NT2/D1 (cell line): ENCODE measurements at regions not wholly inside any gene's neighbourhood (a gene's known extent, or its start where the extent isn't known, plus 50 kb on each side); places are given as distances from the start of the nearest gene placed in this dataset.

Source experiments
- DNase-seq: peaks from one replicate; pipeline ENCODE4 v3.0.0-alpha.2; 2011; ENCODE audit warnings: low read depth, low spot score
- H3K27me3 ChIP-seq: 2 replicates; pipeline ENCODE4 v1.6.0; 2011; ENCODE audit warnings: mild to moderate bottlenecking; ENCODE audit not compliant: insufficient read length, insufficient read depth
- H3K36me3 ChIP-seq: 2 replicates; pipeline ENCODE4 v1.6.1; 2011; ENCODE audit warnings: mild to moderate bottlenecking, low read length, mixed read lengths; ENCODE audit not compliant: insufficient read depth, insufficient read length
- H3K4me1 ChIP-seq: 2 replicates; pipeline ENCODE4 v1.5.1; 2011; ENCODE audit not compliant: insufficient read depth, insufficient read length
- H3K4me3 ChIP-seq: 2 replicates; pipeline ENCODE4 v1.5.1; 2011; ENCODE audit warnings: low read depth; ENCODE audit not compliant: insufficient read length
- H3K9ac ChIP-seq: 2 replicates; pipeline ENCODE4 v1.6.0; 2011; ENCODE audit warnings: low read depth; ENCODE audit not compliant: insufficient read length
- H3K9me3 ChIP-seq: 2 replicates; pipeline ENCODE4 v1.5.1; 2011; ENCODE audit warnings: mild to moderate bottlenecking, low read length; ENCODE audit not compliant: insufficient read depth
- SUZ12 ChIP-seq: IDR thresholded peaks from 2 replicates; pipeline ENCODE4 v1.6.1; 2011; ENCODE audit not compliant: insufficient read length, insufficient read depth; ENCODE audit errors: extremely low read depth
- YY1 ChIP-seq: IDR thresholded peaks from 2 replicates; pipeline ENCODE4 v1.6.1; 2011; ENCODE audit not compliant: insufficient read length, insufficient read depth
- ZNF274 ChIP-seq: IDR thresholded peaks from 2 replicates; pipeline ENCODE4 v1.6.1; 2011; ENCODE audit warnings: mild to moderate bottlenecking, low read depth, low read length

DNA sequence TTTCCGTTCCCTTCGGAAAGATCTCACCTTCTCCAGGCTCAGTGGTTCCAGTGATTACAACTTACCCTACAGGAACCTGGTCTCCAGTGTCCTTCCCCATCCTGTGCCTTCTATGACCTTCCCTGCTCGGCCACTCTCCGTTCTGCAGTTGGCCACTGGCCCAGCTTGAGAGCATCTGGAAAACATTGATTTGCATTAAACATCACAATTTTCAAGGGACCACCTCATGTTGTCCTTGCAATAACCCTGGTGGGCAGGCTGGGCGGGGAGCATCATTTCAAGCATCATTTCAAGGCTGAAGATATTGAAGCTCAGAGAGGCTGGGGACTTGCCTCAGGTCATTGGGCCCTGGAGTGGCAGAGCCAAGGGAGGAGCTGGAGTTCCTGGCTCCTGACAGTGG, 177.4 kb downstream of the SEC61B start:
- peaks cover 8% of the 10 kb centered on the region; the same call in 1 of the 2 replicates for H3K9me3 ChIP-seq
- no peak overlapping the region for H3K9ac ChIP-seq
- DNase-seq = no peak
- TF ChIP-seq YY1 = no peak
- TF ChIP-seq SUZ12 = no peak
- no peak for TF ChIP-seq ZNF274
- H3K36me3 ChIP-seq = no peaks in the 10 kb centered on the region
- H3K27me3 ChIP-seq = no peaks in the 10 kb centered on the region
- H3K4me3 ChIP-seq = no peak overlapping the region
- H3K4me1 ChIP-seq = peaks cover 3% of the 10 kb centered on the region

DNA sequence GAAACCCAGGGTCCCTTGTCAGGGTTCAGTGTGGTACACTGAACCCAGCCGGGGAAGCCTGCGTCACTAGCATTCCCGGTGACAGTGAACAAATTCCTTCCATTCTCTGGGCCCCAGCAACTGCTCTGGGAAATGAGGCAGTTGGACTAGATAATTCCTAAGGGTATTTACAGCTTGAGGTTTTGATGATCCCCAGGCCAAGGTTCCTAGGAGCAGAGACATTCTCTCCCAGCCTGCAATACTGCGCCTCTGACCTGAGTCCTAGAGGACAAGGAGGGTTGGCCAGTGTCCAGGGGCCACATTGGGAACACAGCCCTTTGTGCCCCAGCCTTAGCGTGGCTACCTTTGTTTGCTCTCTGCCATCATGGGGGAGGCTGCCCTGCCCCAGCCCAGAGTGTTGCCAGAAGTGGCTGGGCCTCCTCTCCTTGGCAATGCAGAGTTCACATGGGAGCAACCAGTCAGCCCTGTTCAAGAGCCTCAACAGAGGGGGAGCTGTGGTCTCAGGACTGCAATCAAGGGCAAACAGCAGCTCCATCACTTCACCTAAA, 178.2 kb downstream of the SEC61B start:
- Histone ChIP-seq H3K9ac (no peak overlapping the region), H3K4me1 (peaks cover 3% of the 10 kb centered on the region), H3K4me3 (no peak overlapping the region), H3K9me3 (peaks cover 7% of the 10 kb centered on the region; the same call in 1 of the 2 replicates), H3K27me3 (no peaks in the 10 kb centered on the region), H3K36me3 (no peaks in the 10 kb centered on the region)
- DNase-seq = no peak
- TF ChIP-seq SUZ12 = no peak

DNA sequence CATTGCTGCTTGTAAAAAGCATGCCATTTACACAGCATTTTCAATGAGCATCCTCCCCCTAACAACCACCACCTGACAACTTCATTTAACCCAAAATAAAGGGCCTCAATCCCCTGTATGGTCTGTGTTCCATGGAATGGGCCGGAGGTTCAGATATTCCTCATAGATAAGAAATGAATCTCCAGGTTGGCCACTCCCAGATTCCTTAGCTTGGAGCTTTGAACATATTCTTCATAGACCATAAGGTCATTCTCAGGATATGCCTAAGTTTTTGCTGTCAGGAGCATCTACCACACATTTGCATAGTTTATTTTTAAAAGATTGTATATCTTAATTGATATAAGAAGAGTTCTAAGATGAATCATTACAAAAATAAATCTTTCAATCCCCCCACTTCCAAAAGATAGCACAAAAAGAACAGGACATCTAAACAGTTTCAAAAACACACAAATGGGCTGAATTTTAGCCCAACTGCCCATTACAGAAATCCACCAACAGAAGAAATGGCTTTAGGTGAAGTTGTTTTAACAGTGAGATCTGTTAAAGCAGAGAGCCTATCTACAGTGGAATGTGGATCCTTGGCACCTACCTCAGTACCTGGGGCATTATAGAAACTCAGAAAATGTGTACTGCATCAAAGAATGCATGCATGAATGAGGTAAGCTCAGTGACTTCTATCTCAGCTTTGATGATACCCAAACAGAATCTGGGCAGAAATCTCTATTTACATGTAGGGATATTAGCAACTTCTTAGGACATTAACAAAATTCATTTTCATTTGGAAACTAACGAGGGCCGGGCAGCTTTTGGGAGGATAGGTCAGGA, 179.8 kb downstream of the SEC61B start:
- Histone ChIP-seq H3K4me1 (peaks cover 3% of the 10 kb centered on the region), H3K36me3 (no peaks in the 10 kb centered on the region), H3K9ac (no peak overlapping the region), H3K4me3 (no peak overlapping the region), H3K9me3 (no peaks in the 10 kb centered on the region), H3K27me3 (no peaks in the 10 kb centered on the region)
- TF ChIP-seq ZNF274 (no peak), SUZ12 (no peak), YY1 (no peak)
- no peak for DNase-seq

DNA sequence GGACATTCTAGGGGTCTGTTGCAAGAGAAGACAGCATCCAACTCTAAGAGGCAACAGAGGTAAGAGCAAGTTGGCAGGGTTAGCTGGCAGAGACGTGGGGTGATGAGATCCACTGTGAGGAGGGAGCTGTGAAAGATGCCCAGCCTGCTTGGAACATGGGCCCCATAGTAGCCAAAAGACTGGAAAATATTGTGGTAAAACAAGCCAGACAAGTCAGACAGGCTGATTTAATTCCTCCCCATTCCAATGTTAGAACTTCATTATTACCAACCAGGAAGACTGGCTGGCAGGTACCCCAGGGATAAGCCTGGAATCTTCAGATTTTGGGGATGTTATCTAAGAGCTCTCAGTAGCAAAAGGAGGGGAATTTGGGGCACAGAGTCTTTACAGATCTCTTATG, 181.3 kb downstream of the SEC61B start:
- Histone ChIP-seq H3K36me3 (no peaks in the 10 kb centered on the region), H3K27me3 (no peaks in the 10 kb centered on the region), H3K9ac (no peak overlapping the region), H3K4me3 (no peak overlapping the region), H3K9me3 (no peaks in the 10 kb centered on the region), H3K4me1 (peaks cover 3% of the 10 kb centered on the region)
- TF ChIP-seq SUZ12 (no peak), ZNF274 (no peak), YY1 (no peak)
- DNase-seq = no peak

DNA sequence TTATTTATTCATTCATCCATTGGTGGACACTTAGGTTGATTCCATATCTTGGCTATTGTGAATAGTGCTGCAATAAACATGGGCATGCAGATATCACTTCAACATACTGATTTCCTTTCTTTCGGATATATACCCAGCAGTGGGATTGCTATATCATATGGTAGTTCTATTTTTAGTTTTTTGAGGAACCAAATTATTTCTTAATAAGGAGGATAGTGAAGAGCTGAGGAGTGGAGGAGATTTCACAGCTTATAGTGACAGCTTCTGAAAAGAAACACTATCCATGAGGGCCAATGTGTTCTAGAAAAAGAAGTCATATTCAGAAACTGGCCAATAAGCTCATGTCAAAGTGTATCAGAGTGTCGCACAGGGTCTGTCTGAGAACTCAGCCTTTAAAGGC, 183.3 kb downstream of the SEC61B start:
- DNase-seq = no peak
- peaks cover under 1% of the 10 kb centered on the region for H3K4me1 ChIP-seq
- H3K9ac ChIP-seq = no peak overlapping the region
- H3K36me3 ChIP-seq = no peaks in the 10 kb centered on the region
- no peaks in the 10 kb centered on the region for H3K27me3 ChIP-seq
- no peak overlapping the region for H3K4me3 ChIP-seq
- no peak for TF ChIP-seq ZNF274
- no peak for TF ChIP-seq SUZ12
- no peak for TF ChIP-seq YY1
- no peaks in the 10 kb centered on the region for H3K9me3 ChIP-seq

DNA sequence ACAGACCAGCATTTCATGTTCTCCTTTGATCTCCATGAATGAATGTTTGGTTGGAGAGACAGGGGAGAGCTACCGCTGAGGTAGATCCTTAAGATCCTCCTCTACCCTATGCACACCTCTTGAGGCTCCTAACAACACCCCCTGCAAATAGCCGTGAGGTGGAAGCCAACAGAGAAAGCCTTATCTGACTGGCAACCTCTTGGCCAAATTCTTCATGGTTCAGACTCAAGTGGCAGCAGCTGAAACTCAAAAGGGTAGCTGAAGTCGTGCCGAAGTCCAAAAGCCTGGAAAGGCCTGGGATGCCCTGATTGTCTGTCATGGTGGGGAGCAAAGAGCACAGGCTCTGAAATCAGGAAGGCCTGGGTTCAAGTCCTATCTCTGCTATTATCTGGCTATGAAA, 184.9 kb downstream of the SEC61B start:
- DNase-seq = no peak
- Histone ChIP-seq H3K9me3 (no peaks in the 10 kb centered on the region), H3K9ac (no peak overlapping the region), H3K4me1 (no peaks in the 10 kb centered on the region), H3K27me3 (no peaks in the 10 kb centered on the region), H3K36me3 (no peaks in the 10 kb centered on the region), H3K4me3 (no peak overlapping the region)
- TF ChIP-seq SUZ12 (no peak), YY1 (no peak), ZNF274 (no peak)

DNA sequence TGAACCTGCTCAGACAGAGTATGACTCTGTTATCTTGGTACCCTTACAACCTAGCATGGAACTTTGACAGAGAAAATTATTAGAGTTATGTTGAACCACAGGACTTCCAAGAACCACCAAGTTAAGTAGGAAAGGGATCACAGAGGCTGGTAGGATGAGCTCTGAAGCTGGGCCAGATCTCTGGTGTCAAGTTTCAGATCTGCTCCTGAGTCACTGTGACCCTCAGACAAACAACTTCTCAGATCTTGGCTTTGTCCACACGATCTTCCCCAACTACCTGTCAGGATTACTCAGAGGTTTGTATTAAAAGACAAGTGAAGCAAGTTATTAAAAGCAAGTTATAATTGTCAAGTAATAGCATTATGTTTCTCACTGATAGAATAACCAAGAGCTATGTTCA, 189.0 kb downstream of the SEC61B start:
- TF ChIP-seq ZNF274 = no peak
- TF ChIP-seq YY1 = no peak
- no peak for TF ChIP-seq SUZ12
- Histone ChIP-seq H3K9ac (no peak overlapping the region), H3K4me1 (no peaks in the 10 kb centered on the region), H3K4me3 (no peak overlapping the region), H3K36me3 (no peaks in the 10 kb centered on the region), H3K27me3 (no peaks in the 10 kb centered on the region), H3K9me3 (no peaks in the 10 kb centered on the region)
- DNase-seq = no peak

DNA sequence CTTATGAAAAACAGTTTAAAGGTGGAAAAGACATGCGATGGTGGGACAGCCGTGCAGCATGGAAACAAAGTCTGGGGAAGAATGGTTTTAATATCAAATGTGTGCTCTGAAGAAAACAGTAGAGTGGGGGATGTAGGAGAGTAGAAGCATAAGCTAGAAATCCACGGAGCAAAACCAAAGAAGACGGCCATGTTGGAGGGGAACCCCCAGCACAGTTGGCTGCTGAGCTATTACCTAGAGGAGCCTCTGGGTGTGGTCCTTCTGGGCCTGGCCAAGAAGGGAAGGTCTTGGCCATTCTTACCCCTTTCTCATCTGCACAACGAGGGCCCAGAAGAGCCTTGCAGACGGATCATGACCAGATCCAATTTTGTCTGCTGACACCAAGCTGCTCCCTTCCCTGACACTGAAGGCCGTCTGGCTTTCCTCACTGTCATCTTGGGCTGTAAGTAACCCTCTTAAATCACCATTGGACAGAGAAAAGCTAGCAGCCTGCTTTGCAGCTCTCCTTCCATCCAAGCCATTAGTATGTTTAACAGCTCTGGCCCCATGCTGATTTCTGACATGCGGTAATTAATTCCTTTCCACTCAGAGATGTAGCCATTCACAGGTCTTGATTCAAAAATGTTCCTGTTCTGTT, 189.5 kb downstream of the SEC61B start:
- H3K27me3 ChIP-seq = no peaks in the 10 kb centered on the region
- H3K4me3 ChIP-seq = no peak overlapping the region
- DNase-seq = peak; percentile 25
- no peak for TF ChIP-seq YY1
- no peak for TF ChIP-seq ZNF274
- no peak for TF ChIP-seq SUZ12
- H3K9me3 ChIP-seq = no peaks in the 10 kb centered on the region
- no peak overlapping the region for H3K9ac ChIP-seq
- H3K36me3 ChIP-seq = no peaks in the 10 kb centered on the region
- H3K4me1 ChIP-seq = no peaks in the 10 kb centered on the region
